Smooth muscle cell (in vitro differentiated cells): ENCODE measurements at regions not wholly inside any gene's neighbourhood (a gene's known extent, or its start where the extent isn't known, plus 50 kb on each side); places are given as distances from the start of the nearest gene placed in this dataset.

Source experiments
- DNase-seq: peaks from one replicate; lab custom pipeline; 2025; ENCODE audit not compliant: unreplicated experiment; lab: John Stamatoyannopoulos, UW
- H2AFZ ChIP-seq: fragments of 200-600 bp; sonication (generic); 2 replicates; pipeline ENCODE4 v1.6.0; 2016; ENCODE audit warnings: antibody characterized with exemption, low read depth, mild to moderate bottlenecking
- H3F3A ChIP-seq: fragments of 200-600 bp; sonication (generic); 2 replicates; pipeline ENCODE4 v1.6.0; 2017; ENCODE audit warnings: antibody characterized with exemption, low read depth
- H3K27ac ChIP-seq: fragments of 200-600 bp; sonication (generic); 2 replicates; pipeline ENCODE4 v1.5.1; 2016; ENCODE audit warnings: low read depth, mild to moderate bottlenecking
- H3K27me3 ChIP-seq: fragments of 200-600 bp; sonication (generic); 2 replicates; pipeline ENCODE4 v1.6.1; 2016; ENCODE audit warnings: low read depth, mild to moderate bottlenecking
- H3K36me3 ChIP-seq: fragments of 200-600 bp; sonication (generic); 2 replicates; pipeline ENCODE4 v1.5.1; 2016; ENCODE audit warnings: low read depth
- H3K4me1 ChIP-seq: fragments of 200-600 bp; sonication (generic); 2 replicates; pipeline ENCODE4 v1.5.1; 2016; ENCODE audit warnings: low read depth
- H3K4me2 ChIP-seq: fragments of 200-600 bp; sonication (generic); 2 replicates; pipeline ENCODE4 v1.6.0; 2016; ENCODE audit warnings: mild to moderate bottlenecking
- H3K4me3 ChIP-seq: fragments of 200-600 bp; sonication (generic); 2 replicates; pipeline ENCODE4 v1.5.1; 2016; ENCODE audit warnings: mild to moderate bottlenecking
- H3K79me2 ChIP-seq: fragments of 200-600 bp; sonication (generic); 2 replicates; pipeline ENCODE4 v1.6.0; 2016; ENCODE audit warnings: low read depth, mild to moderate bottlenecking
- H3K9ac ChIP-seq: fragments of 200-600 bp; sonication (generic); 2 replicates; pipeline ENCODE4 v1.6.0; 2016; ENCODE audit warnings: low read depth
- H3K9me3 ChIP-seq: fragments of 200-600 bp; sonication (generic); replicated peaks from 2 replicates; pipeline ENCODE4 v1.5.1; 2016; ENCODE audit warnings: low read depth
- H4K20me1 ChIP-seq: fragments of 200-600 bp; sonication (generic); 2 replicates; pipeline ENCODE4 v1.6.0; 2016; ENCODE audit warnings: low read depth
- WGBS: methylation state at CpG from one replicate; pipeline ENCODE4 v1.1.7; 2016; ENCODE audit warnings: low lambda C conversion rate; 5-methylcytosine and 5-hydroxymethylcytosine counted together
- TF ChIP-seq, protein P1 (sequence below): fragments of 200-600 bp; sonication (generic); IDR thresholded peaks from 2 replicates; pipeline ENCODE4 v1.5.1; 2017; ENCODE audit warnings: borderline replicate concordance, mild to moderate bottlenecking, antibody characterized with exemption; ENCODE audit not compliant: insufficient read depth, poor library complexity, severe bottlenecking

DNA sequence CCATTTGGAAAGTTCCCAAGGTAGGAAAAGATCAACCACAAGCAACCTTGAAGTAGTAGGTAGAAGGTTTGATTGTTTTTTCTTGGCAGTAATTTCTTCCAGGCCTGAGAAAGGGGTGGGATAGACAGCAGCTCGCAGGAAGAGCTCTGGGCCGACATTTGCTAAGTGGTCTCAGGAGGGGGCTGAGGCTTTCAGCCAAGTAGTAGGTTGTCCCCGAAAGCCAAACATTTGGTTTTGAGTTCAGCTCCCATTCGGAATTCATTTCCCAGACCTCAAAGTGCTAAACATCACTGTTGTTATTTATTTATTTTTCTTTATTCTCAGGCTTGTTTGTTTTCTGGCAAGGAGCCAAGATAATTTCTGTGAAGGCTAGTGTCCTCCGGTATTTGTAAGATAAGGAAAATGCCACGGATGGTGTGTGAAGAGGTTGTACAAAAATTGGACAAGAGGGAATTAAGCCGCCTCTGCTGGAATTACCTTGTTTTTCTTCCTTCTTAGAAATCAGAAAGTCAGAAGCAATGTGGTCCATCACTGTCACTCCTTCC is 112.1 kb downstream of the KIF4B start:
- Histone ChIP-seq H3K27ac (no peak overlapping the region), H4K20me1 (no peaks in the 10 kb centered on the region), H3K4me1 (no peaks in the 10 kb centered on the region), H3K36me3 (no peaks in the 10 kb centered on the region), H3K4me2 (no peak overlapping the region), H3K9me3 (no peaks in the 10 kb centered on the region), H3K9ac (no peak overlapping the region), H3K27me3 (no peaks in the 10 kb centered on the region), H3K4me3 (no peak overlapping the region), H2AFZ (no peak overlapping the region), H3F3A (no peaks in the 10 kb centered on the region), H3K79me2 (no peaks in the 10 kb centered on the region)
- TF ChIP-seq, protein P1, sequence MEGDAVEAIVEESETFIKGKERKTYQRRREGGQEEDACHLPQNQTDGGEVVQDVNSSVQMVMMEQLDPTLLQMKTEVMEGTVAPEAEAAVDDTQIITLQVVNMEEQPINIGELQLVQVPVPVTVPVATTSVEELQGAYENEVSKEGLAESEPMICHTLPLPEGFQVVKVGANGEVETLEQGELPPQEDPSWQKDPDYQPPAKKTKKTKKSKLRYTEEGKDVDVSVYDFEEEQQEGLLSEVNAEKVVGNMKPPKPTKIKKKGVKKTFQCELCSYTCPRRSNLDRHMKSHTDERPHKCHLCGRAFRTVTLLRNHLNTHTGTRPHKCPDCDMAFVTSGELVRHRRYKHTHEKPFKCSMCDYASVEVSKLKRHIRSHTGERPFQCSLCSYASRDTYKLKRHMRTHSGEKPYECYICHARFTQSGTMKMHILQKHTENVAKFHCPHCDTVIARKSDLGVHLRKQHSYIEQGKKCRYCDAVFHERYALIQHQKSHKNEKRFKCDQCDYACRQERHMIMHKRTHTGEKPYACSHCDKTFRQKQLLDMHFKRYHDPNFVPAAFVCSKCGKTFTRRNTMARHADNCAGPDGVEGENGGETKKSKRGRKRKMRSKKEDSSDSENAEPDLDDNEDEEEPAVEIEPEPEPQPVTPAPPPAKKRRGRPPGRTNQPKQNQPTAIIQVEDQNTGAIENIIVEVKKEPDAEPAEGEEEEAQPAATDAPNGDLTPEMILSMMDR: no peak
- no peak for DNase-seq
- WGBS: 65% methylated on average over 7 of the region's 7 CpGs

DNA sequence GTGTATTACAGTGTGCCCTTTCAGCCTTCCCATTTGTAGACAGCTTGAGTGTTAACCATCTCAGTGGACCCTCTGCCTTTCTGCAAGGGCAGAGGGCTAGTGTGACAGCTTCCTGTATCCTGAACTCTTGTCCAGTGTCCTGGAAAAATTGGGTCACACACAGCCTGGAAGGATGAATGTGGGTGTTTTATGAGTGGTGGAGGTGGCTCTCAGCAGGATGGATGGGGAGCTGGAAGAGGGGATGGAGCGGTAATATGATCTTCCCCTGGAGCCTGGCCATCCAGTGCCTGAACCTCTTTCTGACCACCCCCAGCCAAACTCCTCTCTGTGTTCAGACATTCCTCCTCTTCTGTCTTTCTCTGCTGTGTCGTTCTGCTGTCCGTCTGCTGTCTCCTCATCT is 113.0 kb downstream of the KIF4B start:
- H3K4me3 ChIP-seq: no peak overlapping the region

DNA sequence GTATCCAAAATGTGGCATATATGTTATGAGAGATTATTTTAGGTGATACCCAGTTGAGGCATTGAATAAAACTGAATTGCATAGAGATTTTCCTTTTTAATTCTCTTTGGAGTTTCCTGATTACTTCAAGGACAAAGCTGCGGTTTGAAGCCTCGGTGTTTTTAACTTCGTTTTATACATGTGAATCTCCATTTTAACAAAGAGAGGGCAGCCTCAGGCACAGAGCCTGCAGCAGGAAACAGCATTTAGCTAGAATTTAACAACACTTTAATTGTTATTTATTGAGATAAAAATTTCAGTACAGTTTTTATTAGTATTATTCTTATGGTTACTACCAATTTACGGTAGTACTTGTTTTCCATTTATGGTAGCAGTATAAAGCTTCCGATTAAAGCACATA is 114.0 kb downstream of the KIF4B start:
- Histone ChIP-seq H3K9me3 (no peaks in the 10 kb centered on the region), H3K79me2 (no peaks in the 10 kb centered on the region), H4K20me1 (no peaks in the 10 kb centered on the region), H3K4me1 (no peaks in the 10 kb centered on the region), H3K4me3 (no peak overlapping the region), H3K36me3 (no peaks in the 10 kb centered on the region), H3K4me2 (no peak overlapping the region), H3F3A (no peaks in the 10 kb centered on the region), H3K9ac (no peak overlapping the region), H3K27me3 (peaks cover 8% of the 10 kb centered on the region), H2AFZ (no peak overlapping the region), H3K27ac (no peak overlapping the region)
- 93% methylated on average over 5 of the region's 5 CpGs for whole genome bisulfite sequencing
- TF ChIP-seq, protein P1: no peak
- no peak for DNase-seq

More for the DNA sequence above, 113.0 kb downstream of the KIF4B start:
- no peaks in the 10 kb centered on the region for H3F3A ChIP-seq
- no peaks in the 10 kb centered on the region for H4K20me1 ChIP-seq
- H3K4me2 ChIP-seq: no peak overlapping the region
- no peak overlapping the region for H3K9ac ChIP-seq
- WGBS: 85% methylated on average over 3 of the region's 3 CpGs
- DNase-seq: no peak
- H2AFZ ChIP-seq: no peak overlapping the region
- no peaks in the 10 kb centered on the region for H3K9me3 ChIP-seq
- H3K27ac ChIP-seq: no peak overlapping the region
- no peaks in the 10 kb centered on the region for H3K36me3 ChIP-seq
- TF ChIP-seq, protein P1: no peak
- H3K79me2 ChIP-seq: no peaks in the 10 kb centered on the region
- peaks cover 5% of the 10 kb centered on the region for H3K27me3 ChIP-seq
- no peaks in the 10 kb centered on the region for H3K4me1 ChIP-seq

DNA sequence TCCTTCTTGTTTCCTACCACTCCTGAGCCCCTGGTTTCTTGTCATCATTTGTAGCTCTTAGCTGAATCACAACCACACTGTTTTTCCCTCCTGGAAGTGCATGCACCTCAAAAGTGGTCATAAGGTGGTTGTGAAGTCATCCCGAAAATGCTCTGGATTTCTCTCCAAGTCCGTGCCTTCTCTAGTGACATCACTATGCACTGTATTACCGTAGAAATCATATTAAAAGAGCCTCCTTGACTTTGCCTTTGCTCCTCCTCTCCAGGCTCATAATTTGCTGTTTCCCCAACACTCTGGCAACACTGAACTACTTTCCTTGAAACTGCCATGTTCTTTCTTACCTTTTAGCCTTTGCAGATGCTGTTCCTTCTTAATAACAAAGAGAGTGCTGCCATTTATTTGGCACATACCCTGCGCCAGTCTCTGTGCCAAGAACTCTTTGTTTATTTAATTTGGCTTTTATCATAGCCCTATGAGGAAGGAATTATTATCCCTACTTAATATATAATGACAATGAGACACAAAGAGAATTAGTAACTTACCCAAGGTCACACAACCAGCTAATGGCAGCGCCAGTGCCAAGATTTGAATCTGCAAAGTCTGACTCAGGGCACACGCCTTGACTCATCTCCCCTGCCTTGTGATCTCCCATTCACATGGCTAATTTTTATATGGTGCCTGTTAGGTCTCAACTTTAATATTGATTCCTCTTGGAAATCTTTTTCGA is 115.4 kb downstream of the KIF4B start:
- WGBS: 92% methylated on average over 7 of the region's 7 CpGs
- H3F3A ChIP-seq: no peaks in the 10 kb centered on the region

More for the DNA sequence above, 115.4 kb downstream of the KIF4B start:
- H3K27me3 ChIP-seq: peaks cover 8% of the 10 kb centered on the region
- no peak overlapping the region for H3K27ac ChIP-seq
- no peak overlapping the region for H3K4me3 ChIP-seq
- H3K9me3 ChIP-seq: no peaks in the 10 kb centered on the region
- H3K36me3 ChIP-seq: no peaks in the 10 kb centered on the region
- no peaks in the 10 kb centered on the region for H3K4me1 ChIP-seq
- no peaks in the 10 kb centered on the region for H4K20me1 ChIP-seq
- no peak overlapping the region for H2AFZ ChIP-seq
- no peaks in the 10 kb centered on the region for H3K79me2 ChIP-seq
- DNase-seq: no peak
- TF ChIP-seq, protein P1: no peak
- H3K9ac ChIP-seq: no peak overlapping the region
- no peak overlapping the region for H3K4me2 ChIP-seq
